Stimulated activated CD4-positive, alpha-beta T cell treated with anti-CD3 and anti-CD28 coated beads, Interleukin-1b, Interleukin-23, amount 100 ng/mL, for 4 hours (primary cell): ENCODE measurements at regions not wholly inside any gene's neighbourhood (a gene's known extent, or its start where the extent isn't known, plus 50 kb on each side); places are given as distances from the start of the nearest gene placed in this dataset.
"Not testable (repeated sequence)": the region's sequence is repeated elsewhere in the genome, so short reads cannot be mapped to it uniquely, and the experiment has no call there.

Source experiments
- DNase-seq, 2 donors: peaks; one replicate each; pipeline ENCODE4 v3.0.0-alpha.2; 2020; ENCODE audit warnings: low read depth in 2 of 2

DNA sequence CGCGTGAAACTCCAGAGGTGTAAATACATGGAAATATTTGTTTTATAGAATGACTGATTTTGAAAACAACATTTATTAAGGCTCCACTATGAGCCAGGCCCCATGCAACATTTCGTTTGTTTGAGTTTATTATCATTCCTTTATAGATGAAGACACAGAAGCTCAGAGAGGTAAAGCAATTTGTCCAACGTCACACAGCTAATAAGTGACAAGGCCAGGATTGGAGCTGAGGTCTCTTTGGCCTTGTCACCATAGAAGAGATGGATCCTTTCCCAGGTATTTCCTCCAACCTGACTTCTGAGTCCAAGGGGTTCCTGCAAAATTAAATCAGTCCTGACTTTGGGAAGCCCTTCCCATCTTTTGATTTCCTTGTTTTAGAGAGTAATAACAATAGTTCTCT, 98.0 kb downstream of the SYF2 start:
- no peak for DNase-seq

GRCh38 chr1:25131794-25132193, 100.5 kb downstream of the SYF2 start:
- no peak for DNase-seq

DNA sequence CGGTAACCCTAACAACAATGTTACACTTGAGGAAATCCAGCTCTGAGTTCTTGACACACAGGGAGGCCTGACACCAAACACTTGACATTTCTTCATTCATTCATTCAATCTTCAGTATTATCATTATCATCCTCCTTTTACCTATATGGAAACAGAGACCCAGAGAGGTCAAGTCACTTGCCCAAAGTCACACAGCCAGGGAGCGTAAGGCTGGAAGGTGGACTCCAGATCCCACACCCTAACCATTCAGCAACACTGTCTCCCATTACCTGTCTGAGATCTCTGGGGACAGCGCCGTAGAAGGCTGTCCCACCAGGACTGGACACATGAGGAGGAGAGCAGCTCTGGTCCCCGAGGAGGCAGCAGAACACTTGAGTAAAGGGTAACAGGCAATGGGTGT, 101.4 kb downstream of the SYF2 start:
- no peak for DNase-seq

DNA sequence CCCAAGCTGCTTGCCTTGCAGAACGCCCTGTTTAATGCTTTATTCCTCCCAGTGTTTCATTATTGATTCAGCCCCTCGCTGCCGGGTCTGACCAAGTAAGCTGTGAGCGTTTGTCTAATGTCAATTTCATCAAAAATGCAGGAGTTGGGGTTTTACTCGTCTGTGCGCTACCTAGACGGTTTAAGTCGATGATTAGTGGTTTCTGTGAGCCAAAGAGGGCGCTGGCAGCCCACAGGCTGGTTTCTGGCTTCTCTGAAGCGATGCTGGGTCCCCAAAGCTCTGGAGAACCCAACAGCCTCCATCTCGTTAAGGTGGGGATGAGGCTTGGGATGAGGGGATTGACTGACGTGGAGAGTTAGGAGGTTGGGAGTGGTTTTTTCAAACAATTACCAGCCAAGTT, 102.9 kb downstream of the SYF2 start:
- DNase-seq: no peak

DNA sequence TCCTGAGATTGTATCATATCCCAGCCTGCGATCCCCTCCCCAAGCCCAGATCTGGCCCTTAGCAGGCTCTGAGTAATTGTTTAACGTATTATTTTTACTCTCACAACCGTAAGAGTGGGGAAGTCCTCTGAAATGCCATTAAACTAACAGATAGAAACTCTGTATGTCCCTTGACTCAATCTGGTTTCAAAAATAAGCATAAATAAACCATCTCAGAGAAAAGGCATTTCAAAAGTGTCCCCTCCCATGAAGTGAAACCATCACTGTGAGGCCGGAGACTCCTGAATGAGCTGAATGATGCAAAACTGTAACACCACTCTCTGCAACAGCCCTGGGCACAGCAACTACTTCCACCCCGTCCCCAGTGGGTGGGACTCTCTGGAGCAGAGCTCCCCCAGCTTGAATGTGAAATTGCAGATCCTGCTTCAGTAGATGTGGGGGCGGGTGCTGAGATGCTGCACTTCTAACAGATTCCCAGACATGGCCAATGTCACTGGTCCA, 104.1 kb downstream of the SYF2 start:
- DNase-seq: no peak

GRCh38 chr1:25126562-25126961, 105.7 kb downstream of the SYF2 start:
- no peak for DNase-seq

DNA sequence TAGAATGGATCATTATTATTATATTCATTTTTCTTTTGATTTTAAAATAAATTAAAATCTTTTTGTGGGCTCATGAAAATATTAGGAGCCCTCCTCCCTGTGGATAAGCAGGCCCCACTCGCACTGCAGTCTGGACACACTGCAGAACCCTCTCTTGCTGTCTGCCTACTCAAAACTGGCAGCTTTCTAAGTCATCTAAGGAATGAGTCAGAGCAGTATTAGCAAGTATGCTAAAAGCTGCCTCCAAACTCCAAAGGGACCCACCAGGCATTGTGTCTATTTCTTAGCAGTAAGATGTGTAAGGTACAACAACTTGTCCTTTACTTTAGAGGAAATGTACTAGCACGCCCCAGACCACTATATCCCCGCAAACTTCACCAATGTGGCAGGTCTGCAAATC, 108.8 kb downstream of the SYF2 start:
- DNase-seq: no peak

GRCh38 chr1:25122747-25123146, 109.6 kb downstream of the SYF2 start:
- DNase-seq: no peak

DNA sequence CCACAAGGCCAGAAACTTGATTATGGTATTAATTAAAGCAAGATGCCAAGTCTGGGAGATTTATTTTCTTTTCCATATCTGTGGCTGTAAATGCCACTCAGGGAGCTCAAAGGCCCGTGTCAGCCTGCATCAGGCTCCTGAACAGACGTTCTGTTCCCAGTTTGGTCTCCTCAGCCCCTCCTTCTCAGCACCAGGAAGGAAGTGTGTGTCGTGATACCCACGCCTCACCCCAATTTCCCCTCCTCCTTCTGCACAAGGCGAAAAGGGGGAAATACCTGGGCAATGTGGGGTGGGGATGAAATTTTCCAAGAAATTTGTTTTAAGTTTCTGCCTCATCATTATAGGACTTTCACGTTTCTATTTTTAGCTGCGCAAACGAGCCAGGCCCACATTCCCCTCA, 112.0 kb downstream of the SYF2 start:
- DNase-seq: no peak

DNA sequence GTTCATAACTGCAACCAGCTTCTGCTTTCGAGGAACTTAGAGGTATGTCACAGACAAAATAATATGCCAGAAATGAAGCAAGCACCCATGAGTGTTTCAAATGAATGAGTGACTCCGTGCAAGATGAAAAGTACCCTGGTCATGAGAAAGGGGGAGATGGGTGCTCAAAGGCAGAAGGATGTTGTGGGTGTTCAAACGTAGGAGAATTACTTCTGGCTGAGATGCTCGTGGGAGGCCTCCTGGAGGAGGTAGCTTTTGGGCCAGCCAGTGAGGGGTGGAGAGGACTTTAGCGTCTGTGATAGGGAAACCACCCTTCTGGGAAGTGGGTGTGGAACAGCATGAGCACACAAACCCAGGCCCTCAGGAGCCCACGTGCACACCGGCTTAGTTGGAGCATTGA, 113.8 kb downstream of the SYF2 start:
- no peak for DNase-seq

DNA sequence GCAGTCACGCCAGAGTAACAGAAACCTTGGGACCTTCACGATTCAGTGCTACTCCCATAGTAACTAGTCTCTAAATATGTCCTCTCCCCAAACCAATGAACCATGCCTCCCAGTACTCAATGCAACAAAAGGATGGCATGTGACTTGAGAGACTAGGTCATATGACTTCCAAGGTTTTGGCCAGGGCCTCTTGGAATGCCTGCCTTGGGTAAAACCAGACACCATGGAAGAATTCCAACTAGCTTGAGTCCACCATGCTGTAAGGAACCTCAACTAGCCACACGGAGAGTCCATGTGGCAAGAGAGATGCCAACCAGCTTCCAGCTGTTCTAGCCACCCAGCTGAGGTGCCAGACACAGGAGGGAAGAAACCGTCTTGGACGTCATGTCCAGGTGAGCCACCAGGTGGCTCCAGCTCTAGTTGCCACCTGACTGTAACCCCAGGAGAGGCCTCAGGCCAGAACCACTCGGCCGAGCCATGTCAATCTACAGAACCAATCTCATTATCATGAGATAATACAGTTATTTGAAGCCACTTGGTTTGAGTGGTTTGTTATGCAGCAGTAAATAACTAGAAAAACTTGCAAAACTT, 115.0 kb downstream of the SYF2 start:
- DNase-seq: no peak

DNA sequence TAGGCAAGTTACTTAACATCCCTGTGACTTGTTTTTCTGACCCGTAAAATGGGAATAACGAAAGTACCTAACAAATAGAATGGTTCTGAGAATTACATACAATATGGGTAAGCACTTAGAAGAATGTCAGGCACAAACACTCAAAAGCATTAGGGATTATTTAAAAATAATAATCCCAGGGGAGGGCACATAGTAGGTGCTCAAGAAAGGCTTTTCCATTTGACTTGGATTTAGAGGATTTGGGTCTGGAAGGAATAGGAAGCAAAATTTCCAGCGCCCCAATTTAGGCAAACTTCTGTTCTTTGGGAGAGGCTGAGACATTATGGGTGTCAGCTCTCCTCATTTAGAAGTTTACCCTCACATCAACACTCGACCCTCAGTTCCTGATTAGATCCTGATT, 115.5 kb downstream of the SYF2 start:
- DNase-seq: no peak

DNA sequence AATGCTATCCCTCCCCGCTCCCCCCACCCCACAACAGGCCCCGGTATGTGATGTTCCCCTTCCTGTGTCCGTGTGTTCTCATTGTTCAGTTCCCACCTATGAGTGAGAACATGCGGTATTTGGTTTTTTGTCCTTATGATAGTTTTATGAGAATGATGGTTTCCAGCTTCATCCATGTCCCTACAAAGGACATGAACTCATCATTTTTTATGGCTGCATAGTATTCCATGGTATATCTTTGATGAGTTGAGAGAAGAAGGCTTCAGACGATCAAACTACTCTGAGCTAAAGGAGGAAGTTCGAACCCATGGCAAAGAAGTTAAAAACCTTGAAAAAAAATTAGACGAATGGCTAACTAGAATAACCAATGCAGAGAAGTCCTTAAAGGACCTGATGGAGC, 116.2 kb downstream of the SYF2 start:
- DNase-seq: not testable (repeated sequence)

- no peak for DNase-seq
Observed at GRCh38 chr1:25113731-25114130, 118.6 kb downstream of the SYF2 start.

DNA sequence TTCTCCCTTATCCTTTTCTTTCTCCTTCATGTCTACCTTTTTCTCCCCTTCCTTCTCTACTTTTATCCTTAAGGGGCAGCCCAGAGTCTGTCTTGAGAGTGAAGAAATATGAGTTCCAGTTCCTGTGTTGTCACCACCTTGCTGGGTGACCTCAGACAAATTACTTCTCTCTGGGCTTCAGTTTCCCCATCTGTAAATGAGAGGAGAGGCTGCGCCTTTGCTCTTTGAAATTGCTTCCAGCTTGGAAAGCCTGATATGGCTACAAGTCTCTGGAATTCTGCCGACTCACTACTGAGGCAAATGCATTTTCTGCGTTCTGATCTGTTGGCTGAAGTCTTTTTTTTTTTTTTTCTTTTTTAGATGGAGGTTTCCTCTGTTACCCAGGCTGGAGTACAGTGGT, 119.2 kb downstream of the SYF2 start:
- no peak for DNase-seq

DNA sequence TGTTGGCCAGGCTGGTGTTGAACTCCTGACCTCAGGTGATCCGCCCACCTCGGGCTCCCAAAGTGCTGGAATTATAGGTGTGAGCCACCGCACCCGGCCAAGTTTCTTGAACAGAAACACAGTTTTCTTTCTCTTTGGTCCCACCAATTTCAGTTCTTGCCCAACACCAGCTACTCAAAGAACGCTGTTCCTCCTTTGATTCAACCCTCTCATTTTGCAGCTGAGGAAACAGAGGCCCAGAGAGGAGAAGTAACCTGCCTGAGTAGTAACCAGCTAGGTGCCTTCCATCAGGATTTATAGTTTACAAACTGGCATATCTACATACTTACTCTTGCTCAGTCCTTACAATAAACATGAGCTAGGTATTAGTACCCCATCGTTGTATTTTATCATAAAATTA, 119.9 kb downstream of the SYF2 start:
- no peak for DNase-seq

DNA sequence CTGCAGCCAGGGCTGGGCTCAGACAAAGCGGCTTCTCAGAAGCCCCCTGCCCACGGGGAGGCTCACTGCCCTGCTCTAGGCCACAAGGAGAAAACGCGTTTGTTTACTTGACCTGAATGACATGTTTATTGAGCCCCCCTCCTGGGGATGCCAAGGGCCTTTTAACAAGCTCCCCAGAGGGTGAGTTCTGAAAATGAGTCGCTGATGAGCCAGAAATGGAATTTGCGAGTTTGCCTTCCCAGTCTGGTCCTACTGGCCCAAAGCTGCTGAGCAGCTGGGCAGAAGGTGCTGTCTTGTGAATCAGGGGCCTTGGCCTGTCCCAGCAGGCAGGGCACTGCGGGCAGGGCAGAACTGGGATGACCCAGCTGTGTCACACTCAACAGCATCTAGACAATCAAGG, 120.6 kb downstream of the SYF2 start:
- DNase-seq: no peak

DNA sequence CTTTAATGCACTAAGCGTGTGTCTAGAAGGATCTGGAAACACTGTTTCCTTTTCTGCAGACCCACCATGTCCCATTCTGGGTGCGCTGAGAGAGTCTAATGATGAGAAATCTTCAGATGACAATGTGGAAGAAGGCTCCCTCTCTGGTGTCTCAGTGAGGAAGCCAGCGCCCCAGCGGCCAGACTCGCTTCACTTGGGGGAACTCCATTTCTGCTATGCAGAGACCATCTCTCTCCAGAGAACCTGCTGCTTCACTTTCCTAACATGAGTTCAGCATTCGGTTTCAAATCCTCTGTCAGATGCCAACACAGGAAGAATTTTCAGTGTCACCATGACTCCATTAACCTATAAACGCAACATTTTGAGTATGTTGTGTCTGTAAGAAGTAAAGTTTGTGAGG, 121.8 kb downstream of the SYF2 start:
- no peak for DNase-seq

DNA sequence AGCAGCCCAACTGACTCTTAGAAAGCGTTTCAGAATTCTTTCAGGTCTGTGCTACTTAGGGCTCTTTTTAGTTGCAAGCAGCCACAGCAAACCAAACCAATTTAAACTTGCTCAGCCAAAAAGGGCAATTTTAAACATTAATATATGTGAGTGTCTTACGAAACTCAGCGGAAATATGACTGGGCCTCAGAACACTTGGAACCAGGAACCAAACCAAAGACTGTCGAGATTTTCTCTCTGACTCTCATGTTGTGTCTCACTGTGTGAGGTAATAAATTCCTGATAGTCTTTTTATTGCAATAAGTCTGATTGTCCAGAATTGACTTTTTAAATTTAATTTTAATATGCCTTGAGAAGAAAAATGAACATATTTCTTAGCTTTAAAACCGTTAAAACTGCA, 122.3 kb downstream of the SYF2 start:
- DNase-seq: no peak

- no peak for DNase-seq
Observed at GRCh38 chr1:25109531-25109951, 122.8 kb downstream of the SYF2 start.

DNA sequence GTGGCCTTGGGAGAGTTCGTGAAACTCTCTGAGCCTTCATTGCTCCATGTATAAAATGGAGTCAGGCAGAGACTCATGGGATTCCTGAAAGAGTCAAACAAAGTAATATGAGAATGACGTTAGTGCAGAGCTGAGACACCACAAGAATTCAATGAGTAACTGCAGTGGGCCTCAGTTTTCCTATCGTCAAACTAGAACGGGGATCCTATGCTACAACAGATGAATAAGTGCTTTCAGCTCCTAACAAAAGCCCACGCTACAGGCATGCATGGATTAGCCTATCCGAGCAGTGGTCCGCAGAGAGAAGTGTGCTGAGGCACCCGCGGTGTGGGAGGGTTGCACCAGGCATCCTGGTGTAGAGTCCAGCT, 124.7 kb downstream of the SYF2 start:
- DNase-seq: no peak

DNA sequence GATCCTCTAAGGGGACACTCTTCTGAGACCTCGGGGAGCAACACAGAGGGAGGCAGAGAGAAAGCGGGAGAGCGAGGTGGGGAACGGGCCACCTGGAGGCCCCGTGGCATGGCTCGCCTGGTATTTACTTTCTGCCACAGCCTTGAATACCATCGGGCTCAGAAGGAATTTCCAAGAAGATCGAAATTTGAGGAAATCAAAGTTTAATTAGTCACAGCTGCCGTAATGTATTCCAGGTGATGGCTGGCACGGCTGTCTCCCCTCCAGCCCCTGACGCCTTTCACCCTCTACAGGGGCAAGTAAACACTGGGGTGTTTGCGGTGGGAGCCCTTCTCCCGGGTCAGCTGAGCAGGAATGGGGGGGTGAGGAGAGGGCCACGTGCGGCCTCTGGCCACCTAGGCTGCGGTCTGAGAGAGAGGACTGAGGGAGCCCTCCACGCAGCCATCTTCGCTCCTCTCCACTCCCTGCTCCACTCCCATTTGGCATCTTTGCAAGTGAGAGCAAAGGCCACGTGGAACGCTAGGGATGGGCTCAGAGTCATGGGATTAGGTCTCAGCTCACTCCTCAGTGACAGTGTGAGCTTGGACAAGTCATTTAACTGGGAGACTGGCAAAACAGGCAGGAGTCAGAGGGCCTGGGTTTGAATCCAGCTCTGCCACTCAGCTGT, 125.2 kb downstream of the SYF2 start:
- DNase-seq: no peak

- no peak for DNase-seq
Observed at GRCh38 chr1:25106352-25106751, 126.0 kb downstream of the SYF2 start.

GRCh38 chr1:25105836-25106235, 126.5 kb downstream of the SYF2 start:
- no peak for DNase-seq
